ENCODE measurements at regions not wholly inside any gene's neighbourhood (a gene's known extent, or its start where the extent isn't known, plus 50 kb on each side); places are given as distances from the start of the nearest gene placed in this dataset.

GRCh38 chr21:38726482-38726881 lies 79.2 kb upstream of the ETS2 start:
- TF ChIP-seq GATA2 (IDR thresholded peaks at IDR 0.05; ENCODE audit: insufficient read depth, insufficient read length, low read depth, low read length): no peak
- TF ChIP-seq POLR2A (IDR thresholded peaks at IDR 0.05; ENCODE audit: low read depth, low read length): no peak
- TF ChIP-seq MAX (IDR thresholded peaks at IDR 0.05; ENCODE audit: insufficient read depth, insufficient read length): no peak
- TF ChIP-seq POLR2AphosphoS5 (IDR thresholded peaks at IDR 0.05; ENCODE audit: insufficient read depth, low read depth, low read length): no peak
- no peak for TF ChIP-seq JUN (IDR thresholded peaks at IDR 0.05; ENCODE audit: borderline replicate concordance, insufficient read depth, insufficient read length, low read depth)
- TF ChIP-seq MYC (IDR thresholded peaks at IDR 0.05; ENCODE audit: low read depth, low read length): no peak
- TF ChIP-seq EZH2 (IDR thresholded peaks at IDR 0.05; ENCODE audit: borderline replicate concordance, low read depth, low read length, severe bottlenecking): no peak
- Histone ChIP-seq H3K36me3 (ENCODE audit: control insufficient read depth in 2 of 2, extremely low read depth in 1 of 2, insufficient read depth in 2 of 2, low read length in 2 of 2) (no peaks in the 10 kb centered on the region), H3K9me3 (replicated peaks; ENCODE audit: control insufficient read depth, insufficient read depth, low read length) (peaks cover 2% of the 10 kb centered on the region), H3K9me1 (replicated peaks; ENCODE audit: control insufficient read depth, extremely low read depth, insufficient read depth, low read length) (no peaks in the 10 kb centered on the region), H3K9ac (replicated peaks; ENCODE audit: extremely low read depth, insufficient read depth, low read length) (no peak overlapping the region), H3K4me1 (ENCODE audit: control insufficient read depth, extremely low read depth, insufficient read depth, low read length) (no peaks in the 10 kb centered on the region), H3K27me3 (ENCODE audit: control insufficient read depth in 2 of 2, insufficient read depth in 2 of 2, low read length in 2 of 2) (peaks cover 5 to 7% of the 10 kb centered on the region in 2 experiments), H3K79me2 (ENCODE audit: control insufficient read depth, insufficient read depth, low read length) (no peaks in the 10 kb centered on the region), H4K20me1 (replicated peaks; ENCODE audit: control insufficient read depth, extremely low read depth, insufficient read depth, low read length) (no peaks in the 10 kb centered on the region), H3K27ac (ENCODE audit: insufficient read depth, low read depth, low read length) (no peak overlapping the region), H2AFZ (ENCODE audit: low read depth, low read length) (no peak overlapping the region), H3K4me2 (ENCODE audit: insufficient read depth, low read length) (no peak overlapping the region), H3K4me3 (replicated peaks in 1 of 3; ENCODE audit: insufficient read depth in 1 of 3, low read depth in 1 of 3, low read length in 3 of 3) (no peak overlapping the region)
- no TSS peak for BruUV-seq (replicated peaks)
- dilution Hi-C loops (cut with MboI; ENCODE audit: extremely low pct_ligation_motif_present, low sequenced_read_pairs) (loop anchor here (25.0 kb wide), 1 partner anchor 436 kb away; no protein-coding TSS in a partner anchor), intact Hi-C loops (cut with micrococcal nuclease) (no loop called here)
- CTCF ChIA-PET: no interaction called here
- FAIRE-seq (no peak), DNase-seq (ENCODE audit: low read depth, low spot score) (no peak)
- POLR2A ChIA-PET: no interaction called here

GRCh38 chr21:38729291-38729690 lies 76.4 kb upstream of the ETS2 start:
- no peak overlapping the region for H3K27ac ChIP-seq (ENCODE audit: insufficient read depth, low read depth, low read length)
- peaks cover 2% of the 10 kb centered on the region for H3K9me3 ChIP-seq (replicated peaks; ENCODE audit: control insufficient read depth, insufficient read depth, low read length)
- dilution Hi-C loops (cut with MboI; ENCODE audit: extremely low pct_ligation_motif_present, low sequenced_read_pairs) (loop anchor here (25.0 kb wide), 1 partner anchor 433 kb away; no protein-coding TSS in a partner anchor), intact Hi-C loops (cut with micrococcal nuclease) (no loop called here)
- DNase-seq (ENCODE audit: low read depth, low spot score) (no peak), FAIRE-seq (no peak)
- BruUV-seq (replicated peaks): no TSS peak
- no peaks in the 10 kb centered on the region for H4K20me1 ChIP-seq (replicated peaks; ENCODE audit: control insufficient read depth, extremely low read depth, insufficient read depth, low read length)
- no peak overlapping the region for H3K4me3 ChIP-seq (replicated peaks in 1 of 3; ENCODE audit: insufficient read depth in 1 of 3, low read depth in 1 of 3, low read length in 3 of 3)
- no peaks in the 10 kb centered on the region for H3K79me2 ChIP-seq (ENCODE audit: control insufficient read depth, insufficient read depth, low read length)
- peaks cover 5 to 8% of the 10 kb centered on the region in 2 experiments for H3K27me3 ChIP-seq (ENCODE audit: control insufficient read depth in 2 of 2, insufficient read depth in 2 of 2, low read length in 2 of 2)
- no peaks in the 10 kb centered on the region for H3K36me3 ChIP-seq (ENCODE audit: control insufficient read depth in 2 of 2, extremely low read depth in 1 of 2, insufficient read depth in 2 of 2, low read length in 2 of 2)
- TF ChIP-seq MYC (IDR thresholded peaks at IDR 0.05; ENCODE audit: low read depth, low read length) (no peak), GATA2 (IDR thresholded peaks at IDR 0.05; ENCODE audit: insufficient read depth, insufficient read length, low read depth, low read length) (no peak), POLR2A (IDR thresholded peaks at IDR 0.05; ENCODE audit: low read depth, low read length) (no peak), CTCF (IDR thresholded peaks at IDR 0.05; ENCODE audit: extremely low read depth in 1 of 2, insufficient read depth in 1 of 2, low read depth in 1 of 2, low read length in 2 of 2) (no peak), JUN (IDR thresholded peaks at IDR 0.05; ENCODE audit: borderline replicate concordance, insufficient read depth, insufficient read length, low read depth) (no peak), POLR2AphosphoS5 (IDR thresholded peaks at IDR 0.05; ENCODE audit: insufficient read depth, low read depth, low read length) (no peak), MAX (IDR thresholded peaks at IDR 0.05; ENCODE audit: insufficient read depth, insufficient read length) (no peak), EZH2 (IDR thresholded peaks at IDR 0.05; ENCODE audit: borderline replicate concordance, low read depth, low read length, severe bottlenecking) (no peak), FOS (IDR thresholded peaks at IDR 0.05; ENCODE audit: borderline replicate concordance, insufficient read depth, low read length) (no peak)
- H3K4me2 ChIP-seq (ENCODE audit: insufficient read depth, low read length): no peak overlapping the region
- no peaks in the 10 kb centered on the region for H3K9me1 ChIP-seq (replicated peaks; ENCODE audit: control insufficient read depth, extremely low read depth, insufficient read depth, low read length)
- ChIA-PET POLR2A (no interaction called here), CTCF (interaction anchor here (6.0 kb wide), 1 partner anchor 409 kb away, joined by 82 read pairs; no protein-coding TSS in a partner anchor)
- no peak overlapping the region for H2AFZ ChIP-seq (ENCODE audit: low read depth, low read length)
- peaks cover 4% of the 10 kb centered on the region for H3K4me1 ChIP-seq (ENCODE audit: control insufficient read depth, extremely low read depth, insufficient read depth, low read length)
- no peak overlapping the region for H3K9ac ChIP-seq (replicated peaks; ENCODE audit: extremely low read depth, insufficient read depth, low read length)

All from endothelial cell of umbilical vein (primary cell).